Kidney tubule cell (primary cell): ENCODE measurements at regions not wholly inside any gene's neighbourhood (a gene's known extent, or its start where the extent isn't known, plus 50 kb on each side); places are given as distances from the start of the nearest gene placed in this dataset.
"Not testable (repeated sequence)": the region's sequence is repeated elsewhere in the genome, so short reads cannot be mapped to it uniquely, and the experiment has no call there.

Experiments used
- DNase-seq: peaks from one replicate; pipeline ENCODE4 v3.0.0-alpha.2; 2018; ENCODE audit warnings: low spot score

DNA sequence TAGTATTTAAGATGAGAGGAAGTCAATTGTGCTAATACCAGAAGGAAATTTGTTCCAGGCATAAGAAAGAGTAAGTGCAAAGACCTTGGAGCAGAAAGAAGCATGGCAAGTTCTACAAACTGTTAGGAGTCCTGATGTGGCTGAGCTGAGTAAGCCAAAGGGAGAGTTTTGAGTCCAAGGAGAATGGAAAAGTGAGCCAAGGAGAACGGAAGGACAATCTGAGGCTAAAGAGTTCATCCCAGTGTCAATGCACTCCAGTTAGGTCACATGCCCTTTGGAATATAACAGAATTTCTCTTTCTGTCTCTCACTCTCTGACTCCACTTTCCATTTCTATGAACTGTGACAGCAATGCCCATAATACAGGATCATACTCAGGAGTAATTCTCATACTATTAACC, 224.7 kb downstream of the CAAP1 start:
- DNase-seq, result no peak

DNA sequence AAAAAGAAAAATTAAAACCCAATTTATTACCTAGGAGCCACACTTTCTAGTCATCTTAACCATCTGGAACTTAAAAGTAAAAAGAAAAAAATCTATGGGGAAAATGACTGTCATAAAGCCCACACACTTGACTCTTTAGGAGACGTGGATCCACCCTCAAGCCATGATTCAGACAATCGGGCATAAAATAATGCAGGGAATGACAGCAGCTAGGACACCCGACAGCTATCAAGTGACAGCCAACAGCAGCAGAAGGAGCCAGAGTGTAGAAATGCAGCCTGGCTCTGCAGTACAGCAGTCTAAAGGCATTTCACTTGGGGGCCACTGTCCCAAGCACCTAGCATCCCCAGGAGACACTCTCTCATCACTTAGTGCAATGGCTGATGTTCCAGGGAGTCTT, 226.9 kb downstream of the CAAP1 start:
- no peak for DNase-seq

DNA sequence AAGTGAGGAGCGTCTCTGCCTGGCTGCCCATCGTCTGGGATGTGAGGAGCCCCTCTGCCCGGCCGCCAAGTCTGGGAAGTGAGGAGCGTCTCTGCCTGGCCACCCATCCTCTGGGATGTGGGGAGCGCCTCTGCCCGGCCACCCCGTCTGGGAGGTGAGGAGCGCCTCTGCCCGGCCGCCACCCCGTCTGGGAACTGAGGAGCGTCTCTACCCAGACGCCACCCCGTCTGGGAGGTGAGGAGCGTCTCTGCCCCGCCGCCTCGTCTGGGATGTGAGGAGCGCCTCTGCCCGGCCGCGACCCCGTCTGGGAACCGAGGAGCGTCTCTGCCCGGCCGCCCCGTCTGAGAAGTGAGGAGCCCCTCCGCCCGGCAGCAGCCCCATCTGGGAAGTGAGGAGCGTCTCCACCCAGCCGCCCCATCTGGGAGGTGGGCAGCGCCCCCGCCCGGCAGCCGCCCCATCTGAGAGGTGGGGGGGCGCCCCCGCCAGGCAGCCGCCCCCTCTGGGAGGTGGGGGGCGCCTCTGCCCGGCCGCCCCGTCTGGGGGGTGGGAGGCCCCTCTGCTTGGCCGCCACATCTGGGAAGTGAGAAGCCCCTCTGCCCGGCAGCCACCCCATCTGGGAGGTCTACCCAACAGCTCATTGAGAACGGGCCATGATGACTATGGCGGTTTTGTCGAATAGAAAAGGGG, 228.4 kb downstream of the CAAP1 start:
- DNase-seq, result not testable (repeated sequence)

DNA sequence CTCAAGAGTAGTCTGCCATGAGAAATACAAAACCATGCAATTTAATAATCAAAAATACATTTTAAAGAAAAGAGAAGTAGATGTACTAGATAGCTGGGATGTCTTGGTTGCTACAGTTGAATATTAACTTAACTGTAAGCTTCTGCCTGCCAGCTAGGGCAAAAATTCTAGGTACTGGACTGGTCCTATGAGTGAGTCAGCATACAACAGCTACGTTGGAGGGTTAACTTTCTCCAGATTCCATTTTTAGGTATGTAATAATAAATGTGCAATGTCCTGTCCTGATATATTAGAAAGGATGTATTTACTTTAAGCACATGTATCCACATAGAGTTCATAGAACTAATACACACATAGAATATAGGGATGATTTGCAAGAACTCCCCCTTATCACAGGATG, 230.1 kb downstream of the CAAP1 start:
- peak; percentile 12 for DNase-seq

DNA sequence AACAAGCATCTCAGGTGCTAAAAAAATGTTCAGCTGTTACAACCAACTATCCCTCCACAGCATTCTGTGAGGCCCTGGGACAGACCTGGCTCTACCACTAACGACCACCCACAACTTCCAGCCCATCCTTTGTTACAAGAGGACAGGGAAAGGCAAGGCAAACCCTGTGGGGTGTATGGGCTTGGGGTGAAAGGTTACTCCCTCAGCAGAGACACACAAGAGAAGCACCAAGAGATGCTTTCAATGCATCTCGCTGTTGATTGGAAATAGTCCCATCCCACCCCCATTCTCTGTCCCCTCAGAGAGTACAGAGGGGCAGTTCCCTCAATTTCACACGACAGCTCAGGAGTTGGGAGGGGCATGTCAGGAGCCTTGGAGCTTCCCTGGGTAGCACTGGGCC, 234.1 kb downstream of the CAAP1 start:
- no peak for DNase-seq

DNA sequence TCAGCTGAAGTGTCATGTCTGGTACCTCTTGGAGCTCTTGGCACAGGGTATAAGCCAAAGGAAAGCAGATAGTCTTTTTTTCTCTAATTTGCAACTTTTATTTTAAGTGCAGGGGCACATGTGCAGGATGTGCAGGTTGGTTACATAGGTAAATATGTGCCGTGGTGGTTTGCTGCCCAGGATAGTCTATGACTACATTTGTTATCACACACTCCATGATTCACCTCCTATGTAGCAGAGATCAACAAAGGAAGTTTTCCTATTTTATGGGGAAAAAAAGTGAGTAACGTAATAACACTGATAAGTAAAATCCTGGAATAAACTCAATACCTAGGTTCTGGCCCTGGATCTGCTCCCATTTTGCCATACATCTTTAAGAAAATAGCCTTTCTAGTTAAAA, 234.6 kb downstream of the CAAP1 start:
- no peak for DNase-seq

DNA sequence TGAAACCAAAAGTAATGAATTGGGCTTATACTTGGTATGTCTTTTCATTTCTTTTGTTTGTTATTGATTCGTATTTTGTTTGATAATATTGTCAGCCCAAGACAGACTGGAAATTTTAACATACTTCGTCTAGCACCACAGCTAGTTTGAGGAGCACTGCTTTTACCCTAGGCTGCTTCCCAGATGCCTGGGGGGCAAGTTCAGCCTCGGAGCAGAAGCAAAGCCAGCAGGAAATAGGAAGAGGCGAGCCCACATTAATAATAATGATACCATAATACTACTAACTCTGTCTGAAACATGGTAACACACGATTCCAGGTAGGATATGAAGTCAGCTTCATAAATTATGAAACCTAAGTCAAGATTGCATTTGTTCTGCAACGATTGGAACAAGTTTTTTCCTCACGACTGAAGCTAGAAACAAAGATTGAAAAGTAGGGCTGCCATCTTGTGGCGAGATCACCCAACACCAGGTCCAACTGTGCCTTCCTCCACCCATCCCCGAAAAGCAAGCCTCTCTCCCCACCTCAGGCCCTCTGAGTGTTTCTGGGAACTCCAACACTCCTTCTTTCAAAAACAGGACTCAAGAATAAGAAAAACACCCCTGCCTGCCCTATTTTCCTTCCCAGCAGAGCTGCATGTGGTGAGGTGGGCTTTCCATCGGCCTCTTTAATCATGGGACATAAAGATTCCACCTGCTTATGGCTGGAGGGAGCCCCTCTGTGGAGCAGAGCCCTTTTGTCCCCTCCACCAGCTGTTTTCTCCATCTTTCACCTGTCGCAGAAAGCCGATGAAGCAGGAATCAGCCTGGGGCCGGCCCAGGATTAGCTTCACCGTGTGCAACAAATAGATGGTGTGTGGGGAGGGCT, 236.4 kb downstream of the CAAP1 start:
- DNase-seq, result peak; percentile 23

DNA sequence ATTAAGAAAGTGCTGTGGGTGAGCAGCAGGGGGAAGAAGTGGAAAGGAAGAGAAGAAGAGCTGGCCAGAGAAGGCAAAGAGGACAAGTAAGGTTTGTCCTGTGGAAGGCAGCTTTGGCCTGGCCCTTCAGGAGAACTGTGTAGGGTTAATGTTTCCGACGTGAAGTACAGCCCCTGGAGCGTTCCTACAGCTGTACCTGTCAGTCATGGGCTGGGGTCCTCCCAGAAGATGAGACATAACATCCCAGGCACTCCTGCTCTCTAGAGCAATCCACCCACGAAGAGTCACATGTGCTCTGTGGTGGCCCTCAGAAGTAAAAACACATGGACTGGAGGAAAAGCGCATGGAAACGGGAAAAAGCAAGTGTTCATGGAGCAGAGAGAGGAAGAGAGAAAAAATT, 237.4 kb downstream of the CAAP1 start:
- DNase-seq, result no peak

DNA sequence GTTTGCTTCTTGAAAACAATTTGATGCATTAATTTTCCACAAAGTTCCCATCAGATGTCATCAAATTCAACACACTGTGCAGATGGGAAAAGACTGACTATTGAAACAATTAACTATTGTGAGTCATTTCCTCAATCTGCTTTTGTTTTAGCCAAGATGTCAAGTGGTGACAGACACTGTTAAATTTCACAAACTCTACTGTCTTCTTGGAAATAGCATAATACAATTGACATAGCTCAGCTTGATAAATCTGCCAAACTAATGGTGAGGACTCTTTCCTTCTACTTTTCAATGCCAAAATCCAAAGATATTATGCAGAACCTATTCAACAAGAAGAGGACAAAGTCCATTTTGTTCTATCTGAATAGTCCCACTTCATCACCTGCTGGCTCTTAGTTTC, 242.3 kb downstream of the CAAP1 start:
- no peak for DNase-seq

DNA sequence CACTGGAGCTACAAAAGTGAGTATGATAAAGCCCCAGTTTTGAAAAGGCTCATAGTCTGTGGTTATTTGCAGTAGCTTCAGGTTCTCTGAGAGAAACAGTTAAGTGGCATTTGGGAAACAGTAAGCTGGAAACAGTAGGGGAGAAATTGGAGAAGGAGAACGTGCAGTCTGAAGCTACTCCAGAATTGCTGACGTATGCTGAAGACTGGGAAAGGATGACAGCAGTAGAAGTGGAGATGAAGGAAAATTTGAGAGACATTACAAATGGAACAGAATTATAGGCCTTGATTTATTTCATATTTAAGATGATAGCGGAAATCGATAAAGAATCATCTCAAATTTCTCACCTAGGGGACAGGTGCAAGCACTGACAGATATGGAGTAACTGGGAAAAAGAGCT, 248.8 kb downstream of the CAAP1 start:
- no peak for DNase-seq

DNA sequence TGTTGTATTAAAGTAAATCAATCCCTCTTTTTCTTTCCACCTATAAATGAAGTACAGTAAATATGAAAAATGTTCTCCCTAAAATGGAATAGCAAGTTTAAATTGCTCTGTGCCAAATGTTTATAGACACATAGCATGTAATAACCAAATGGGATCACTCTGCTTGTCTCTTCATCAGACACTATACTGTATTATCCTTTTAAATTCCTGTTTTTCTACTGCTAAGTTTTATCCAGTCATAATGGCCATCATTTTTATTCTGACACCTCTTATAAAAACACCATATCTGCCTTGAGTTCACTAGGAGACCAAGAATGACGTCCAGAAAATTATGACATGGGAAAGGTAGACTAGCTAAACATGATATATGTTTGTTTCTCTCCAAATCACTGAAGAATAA, 252.8 kb downstream of the CAAP1 start:
- DNase-seq, result no peak

DNA sequence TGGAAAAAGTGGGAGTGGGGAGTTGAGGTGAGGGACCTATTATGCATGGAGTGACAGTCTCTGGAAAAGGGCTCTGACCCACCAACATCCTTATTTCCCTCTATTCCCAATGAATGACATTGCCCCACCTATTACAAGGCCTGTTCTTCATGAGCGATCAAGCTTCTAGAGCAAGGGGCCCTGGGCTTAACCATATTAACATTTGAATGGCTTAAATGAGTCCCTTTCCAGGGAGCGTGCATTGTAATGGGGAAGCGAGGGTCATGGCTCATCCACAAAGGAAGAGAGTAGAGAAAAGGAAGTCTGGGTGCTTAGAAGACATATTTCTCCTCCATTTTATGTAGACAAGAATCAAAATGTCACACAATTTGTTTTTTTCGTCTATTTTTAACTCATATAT, 255.5 kb downstream of the CAAP1 start:
- peak; percentile 16 for DNase-seq

DNA sequence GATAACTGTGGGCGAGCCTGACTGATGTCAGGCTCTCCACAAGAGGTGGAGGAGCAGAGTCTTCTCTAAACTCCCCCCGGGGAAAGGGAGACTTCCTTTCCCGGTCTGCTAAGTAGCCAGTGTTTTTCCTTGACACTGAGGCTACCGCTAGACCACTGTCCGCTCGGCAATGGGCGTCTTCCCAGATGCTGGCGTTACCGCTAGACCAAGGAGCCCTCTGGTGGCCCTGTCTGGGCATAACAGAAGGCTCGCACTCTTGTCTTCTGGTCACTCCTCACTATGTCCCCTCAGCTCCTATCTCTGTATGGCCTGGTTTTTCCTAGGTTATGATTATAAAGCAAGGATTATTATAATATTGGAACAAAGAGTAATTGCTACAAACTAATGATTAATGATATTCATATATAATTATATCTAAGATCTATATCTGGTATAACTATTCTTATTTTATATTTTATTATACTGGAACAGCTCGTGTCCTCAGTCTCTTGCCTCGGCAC, 278.7 kb downstream of the CAAP1 start:
- not testable (repeated sequence) for DNase-seq

DNA sequence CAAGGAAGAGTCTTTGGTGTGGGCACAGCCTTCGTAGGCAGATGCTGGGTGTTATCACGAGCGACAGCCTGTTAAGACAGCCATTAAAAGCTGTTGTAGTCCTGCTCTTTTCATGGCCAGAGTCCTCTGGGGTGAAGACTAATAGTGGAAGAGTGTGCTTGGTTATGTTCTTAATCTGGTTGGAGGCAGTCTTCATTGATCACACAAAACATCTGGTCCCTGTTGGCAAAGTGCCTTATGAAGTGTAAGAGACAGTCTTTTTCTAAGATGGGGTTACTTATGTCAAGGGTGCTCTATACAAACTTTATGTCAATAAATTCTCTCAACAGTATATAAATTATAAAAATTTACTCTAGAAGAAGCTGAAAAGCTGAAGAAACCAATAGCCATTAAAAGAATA, 280.4 kb downstream of the CAAP1 start:
- no peak for DNase-seq

DNA sequence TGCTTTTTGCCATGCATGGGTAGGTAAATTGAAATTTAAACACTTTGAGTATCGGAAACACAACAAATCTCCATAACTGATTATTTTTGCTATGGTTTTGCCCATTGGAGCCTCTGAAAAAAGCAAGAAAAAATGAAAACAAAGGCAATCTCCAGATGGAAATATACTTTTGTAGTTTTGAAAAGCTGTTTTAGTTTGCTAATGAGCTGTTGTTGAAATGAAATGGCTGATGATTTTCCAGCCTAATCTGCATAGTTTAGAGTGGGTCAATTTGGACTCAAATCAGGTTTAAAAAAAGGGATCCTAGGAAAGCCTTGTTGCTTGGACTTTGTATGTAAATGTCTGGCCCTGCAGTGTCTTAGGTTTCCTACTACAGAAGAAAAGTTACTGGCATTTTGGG, 285.8 kb downstream of the CAAP1 start:
- DNase-seq, result no peak

DNA sequence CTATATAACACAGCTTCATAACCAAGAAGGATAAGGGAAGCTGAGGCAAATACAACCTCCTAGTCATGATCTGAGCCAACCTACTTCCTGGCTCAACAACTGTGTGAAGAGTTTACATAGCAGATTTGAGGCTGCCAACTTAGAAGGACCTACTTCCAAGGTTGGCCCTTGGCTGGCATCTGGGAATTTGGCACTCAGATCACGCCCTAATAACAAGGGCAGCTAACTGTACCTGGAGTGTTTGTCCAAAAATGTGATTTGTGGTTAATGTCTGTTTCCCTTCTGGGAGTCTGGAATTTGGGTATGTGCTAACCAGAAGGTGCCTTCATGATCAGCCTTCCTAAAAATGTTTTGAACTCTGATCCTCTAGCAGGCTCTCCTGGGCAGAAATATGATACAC, 287.2 kb downstream of the CAAP1 start:
- DNase-seq, result no peak

DNA sequence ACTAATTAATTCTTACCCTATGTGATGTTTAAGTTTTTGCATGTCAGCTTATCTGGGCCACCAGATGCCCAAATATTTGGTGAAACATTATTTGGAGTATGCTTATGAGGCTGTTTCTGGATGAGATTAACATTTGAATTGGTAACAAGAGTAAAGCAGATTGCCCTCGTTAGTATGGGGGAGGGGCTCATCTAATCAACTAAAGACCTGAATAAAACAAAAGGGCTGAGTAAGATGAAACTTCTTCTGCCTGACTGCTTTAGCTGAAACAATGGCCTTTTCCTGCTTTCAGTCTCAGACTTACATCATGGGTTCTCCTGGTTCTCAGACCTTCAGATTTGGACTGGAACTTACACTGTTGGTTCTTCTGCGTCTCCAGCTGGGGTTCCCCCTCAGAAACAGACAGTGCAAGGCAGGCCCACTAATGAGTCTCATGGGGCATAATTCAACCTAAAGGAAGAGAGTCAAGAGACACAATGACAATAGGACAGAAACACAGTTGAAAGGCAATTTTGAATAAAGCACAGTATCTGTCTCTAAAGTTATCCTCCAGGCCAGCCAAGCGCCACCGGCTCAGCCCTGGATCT, 288.4 kb downstream of the CAAP1 start:
- no peak for DNase-seq

DNA sequence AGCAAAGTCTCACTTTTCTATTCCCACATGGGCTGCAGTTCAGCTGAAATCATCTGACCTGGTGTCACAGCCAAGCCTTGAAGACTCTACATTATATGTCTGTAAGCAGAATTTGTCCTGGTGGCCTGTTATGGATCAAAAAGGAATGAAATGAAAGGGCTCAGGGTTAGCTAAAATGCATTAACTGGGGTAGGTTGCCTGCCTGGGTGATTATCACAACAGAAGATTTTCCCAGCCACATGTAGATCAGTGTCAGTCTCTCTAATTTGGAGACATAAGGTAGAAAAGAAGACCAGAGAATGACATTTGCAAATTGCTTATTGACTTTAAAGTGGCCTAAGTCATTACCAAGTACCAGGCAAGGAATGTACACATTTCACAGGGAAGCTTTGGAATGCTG, 289.0 kb downstream of the CAAP1 start:
- DNase-seq, result no peak

DNA sequence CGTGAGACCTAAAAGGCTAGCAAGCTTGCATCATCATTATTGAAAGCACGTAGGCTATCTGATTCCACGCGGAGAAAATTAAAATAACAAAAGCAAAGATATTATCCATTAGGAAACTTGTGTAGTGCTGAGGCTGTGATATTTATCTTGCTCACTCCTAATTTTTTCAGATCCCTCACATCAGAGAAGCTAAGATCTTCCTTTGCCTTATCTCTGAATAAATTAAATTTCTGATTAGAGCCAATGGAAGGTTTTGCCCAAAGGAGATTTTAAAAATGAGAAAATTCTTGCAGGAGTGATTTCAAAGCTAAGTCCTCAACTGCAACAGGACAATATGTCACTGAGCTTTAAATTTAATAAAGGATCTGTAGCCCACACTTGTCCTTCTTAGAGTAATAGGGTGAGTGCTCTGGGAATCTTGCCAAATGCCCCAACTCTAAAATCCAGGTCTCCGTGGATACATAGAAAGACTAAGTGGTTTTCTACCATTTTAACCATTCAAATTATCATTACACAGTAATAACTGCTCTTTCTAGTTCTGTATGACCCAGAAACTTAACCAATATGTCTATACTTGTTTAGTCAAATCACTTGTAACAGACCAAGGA, 295.0 kb downstream of the CAAP1 start:
- no peak for DNase-seq

DNA sequence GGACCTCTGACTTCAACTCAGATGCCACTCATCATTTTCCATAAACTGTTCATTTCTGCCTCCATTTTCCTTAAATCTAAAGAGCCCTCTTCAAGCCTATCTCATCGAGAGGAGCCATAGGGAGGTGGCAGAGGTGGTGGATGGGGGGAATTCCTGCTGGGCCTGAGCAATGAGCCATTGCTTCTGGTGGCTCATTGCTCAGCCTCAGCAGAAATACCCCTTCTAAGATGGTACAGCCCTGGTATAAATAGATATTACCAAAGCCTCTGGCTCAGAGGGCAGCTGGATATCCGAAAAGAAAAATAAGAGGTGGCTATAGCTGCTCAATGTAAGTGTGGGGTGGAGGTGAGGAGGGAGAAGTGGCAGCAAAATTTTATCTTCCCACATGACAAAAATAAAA, 313.5 kb downstream of the CAAP1 start:
- no peak for DNase-seq

DNA sequence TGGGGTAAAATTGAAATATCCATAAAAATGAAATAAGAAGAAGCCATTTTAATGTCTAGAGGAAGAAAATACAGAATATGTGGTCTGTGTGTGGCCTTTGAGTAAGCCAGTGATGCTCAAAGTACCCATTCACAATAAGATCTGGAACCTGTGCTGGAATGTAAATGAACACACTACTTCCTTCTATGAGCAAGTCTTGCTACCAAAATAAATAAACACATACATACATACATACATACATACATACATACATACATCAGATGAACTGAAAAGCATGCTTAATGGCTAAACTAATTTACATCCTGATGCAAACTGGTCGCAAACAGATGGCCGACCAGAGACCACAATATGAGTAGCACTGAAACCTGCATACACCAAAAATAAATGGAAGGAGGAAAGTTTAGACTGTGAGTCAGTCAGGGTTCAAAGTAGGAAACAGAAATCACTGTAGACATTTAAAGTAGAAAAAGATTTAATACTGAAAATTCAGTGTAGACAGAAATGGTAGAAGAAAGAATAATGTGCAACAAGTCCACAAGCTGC, 317.6 kb downstream of the CAAP1 start:
- no peak for DNase-seq

DNA sequence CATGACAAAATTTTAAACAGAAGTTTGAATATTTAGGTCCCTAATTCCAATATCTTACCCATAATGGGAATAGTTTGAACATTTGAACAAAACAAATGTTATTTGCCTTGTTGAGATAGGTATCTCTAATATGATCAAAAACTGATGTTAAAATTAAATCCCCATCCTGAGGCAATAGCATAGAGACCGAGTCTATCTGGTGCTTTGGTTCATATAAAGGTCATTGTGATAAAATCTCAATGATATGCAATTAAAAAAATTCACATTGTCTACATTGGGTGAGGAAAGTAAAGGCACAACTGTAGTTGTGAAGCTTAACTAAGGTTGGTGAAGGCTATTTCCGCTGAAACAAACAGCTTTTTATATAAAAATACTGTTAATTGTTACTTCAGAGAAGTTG, 318.3 kb downstream of the CAAP1 start:
- DNase-seq, result no peak
